MM.1S (cell line): ENCODE measurements at regions not wholly inside any gene's neighbourhood (a gene's known extent, or its start where the extent isn't known, plus 50 kb on each side); places are given as distances from the start of the nearest gene placed in this dataset.

ENCODE experiments used
- DNase-seq: peaks from one replicate; pipeline ENCODE4 v3.0.0-alpha.2; 2015
- H2AFZ ChIP-seq: fragments of 300-600 bp; sonication (generic); 2 replicates; pipeline ENCODE4 v1.6.0; 2016; ENCODE audit warnings: antibody characterized with exemption, low read length
- H3F3A ChIP-seq: fragments of 300-600 bp; sonication (generic); 2 replicates; pipeline ENCODE4 v1.6.1; 2016; ENCODE audit warnings: mild to moderate bottlenecking, antibody characterized with exemption, low read length, moderate library complexity, mixed read lengths; ENCODE audit not compliant: insufficient read depth
- H3K27ac ChIP-seq: fragments of 300-600 bp; sonication (generic); 2 replicates; pipeline ENCODE4 v1.5.1; 2016; ENCODE audit warnings: mild to moderate bottlenecking, low read length
- H3K27me3 ChIP-seq: fragments of 300-600 bp; sonication (generic); replicated peaks from 2 replicates; pipeline ENCODE4 v1.6.0; 2016; ENCODE audit warnings: low read length; ENCODE audit not compliant: insufficient read depth
- H3K36me3 ChIP-seq: fragments of 300-600 bp; sonication (generic); replicated peaks from 2 replicates; pipeline ENCODE4 v1.6.1; 2016; ENCODE audit warnings: mild to moderate bottlenecking, low read length, mixed read lengths; ENCODE audit not compliant: insufficient read depth
- H3K4me1 ChIP-seq: fragments of 300-600 bp; sonication (generic); 2 replicates; pipeline ENCODE4 v1.6.1; 2016; ENCODE audit warnings: low read length, mixed read lengths
- H3K4me2 ChIP-seq: fragments of 300-600 bp; sonication (generic); 2 replicates; pipeline ENCODE4 v1.6.0; 2016; ENCODE audit warnings: low read depth, low read length
- H3K4me3 ChIP-seq: fragments of 300-600 bp; sonication (generic); 2 replicates; pipeline ENCODE4 v1.5.1; 2016; ENCODE audit warnings: low read length, mixed read lengths
- H3K79me2 ChIP-seq: fragments of 300-600 bp; sonication (generic); 2 replicates; pipeline ENCODE4 v1.6.1; 2016; ENCODE audit warnings: mixed run types, low read length, mixed read lengths
- H3K9ac ChIP-seq: fragments of 300-600 bp; sonication (generic); 2 replicates; pipeline ENCODE4 v1.6.1; 2016; ENCODE audit warnings: low read length, mixed read lengths
- H3K9me2 ChIP-seq: fragments of 300-600 bp; sonication (generic); replicated peaks from 2 replicates; pipeline ENCODE4 v1.6.1; 2016; ENCODE audit warnings: mild to moderate bottlenecking, low read length, mixed read lengths; ENCODE audit not compliant: insufficient read depth
- H3K9me3 ChIP-seq: fragments of 300-600 bp; sonication (generic); replicated peaks from 2 replicates; pipeline ENCODE4 v1.6.1; 2016; ENCODE audit warnings: mild to moderate bottlenecking, low read length, mixed read lengths; ENCODE audit not compliant: insufficient read depth
- H4K20me1 ChIP-seq: fragments of 300-600 bp; sonication (generic); 2 replicates; pipeline ENCODE4 v1.6.1; 2016; ENCODE audit warnings: mild to moderate bottlenecking, low read length, moderate library complexity, mixed read lengths; ENCODE audit not compliant: insufficient read depth
- EZH2 ChIP-seq: fragments of 300-600 bp; sonication (generic); optimal IDR thresholded peaks from 2 replicates; pipeline ENCODE3; 2017; ENCODE audit warnings: low read depth, mild to moderate bottlenecking, antibody characterized with exemption, low read length, mixed read lengths
- EZH2phosphoT487 ChIP-seq: fragments of 300-600 bp; sonication (generic); IDR thresholded peaks from 2 replicates; pipeline ENCODE4 v1.6.1; 2018; ENCODE audit warnings: antibody characterized with exemption, low read length
- TF ChIP-seq, protein P1 (sequence below): fragments of 300-600 bp; sonication (generic); IDR thresholded peaks from 2 replicates; pipeline ENCODE4 v1.5.1; 2016; ENCODE audit warnings: antibody characterized with exemption, low read length, mixed read lengths

DNA sequence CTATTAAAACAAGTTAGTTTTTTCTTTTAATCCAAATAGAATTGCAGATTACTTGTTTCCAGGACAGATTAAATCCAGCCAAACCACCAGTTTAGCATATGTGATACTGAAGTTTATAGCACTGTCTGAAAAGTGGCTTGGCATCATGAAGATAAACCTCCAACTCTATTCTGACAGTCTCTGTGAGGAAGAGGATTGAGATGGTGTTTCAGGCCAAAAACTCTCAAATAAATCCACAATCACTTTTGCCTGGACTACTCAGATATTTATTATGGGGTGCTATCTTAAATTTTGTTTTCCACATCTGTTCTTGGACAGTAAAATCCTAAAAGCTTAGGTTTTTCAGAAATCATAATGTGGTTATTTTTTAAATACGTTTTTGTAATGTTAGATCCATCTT lies 161.7 kb upstream of the SEMA3C start:
- Histone ChIP-seq H3K4me2 (no peak overlapping the region), H3F3A (no peaks in the 10 kb centered on the region), H4K20me1 (no peaks in the 10 kb centered on the region), H2AFZ (no peak overlapping the region), H3K79me2 (no peaks in the 10 kb centered on the region), H3K9ac (no peak overlapping the region), H3K27ac (no peak overlapping the region), H3K9me3 (no peaks in the 10 kb centered on the region), H3K9me2 (no peaks in the 10 kb centered on the region), H3K4me1 (no peaks in the 10 kb centered on the region), H3K27me3 (no peaks in the 10 kb centered on the region), H3K36me3 (no peaks in the 10 kb centered on the region), H3K4me3 (no peak overlapping the region)
- DNase-seq = no peak
- TF ChIP-seq, protein P1, sequence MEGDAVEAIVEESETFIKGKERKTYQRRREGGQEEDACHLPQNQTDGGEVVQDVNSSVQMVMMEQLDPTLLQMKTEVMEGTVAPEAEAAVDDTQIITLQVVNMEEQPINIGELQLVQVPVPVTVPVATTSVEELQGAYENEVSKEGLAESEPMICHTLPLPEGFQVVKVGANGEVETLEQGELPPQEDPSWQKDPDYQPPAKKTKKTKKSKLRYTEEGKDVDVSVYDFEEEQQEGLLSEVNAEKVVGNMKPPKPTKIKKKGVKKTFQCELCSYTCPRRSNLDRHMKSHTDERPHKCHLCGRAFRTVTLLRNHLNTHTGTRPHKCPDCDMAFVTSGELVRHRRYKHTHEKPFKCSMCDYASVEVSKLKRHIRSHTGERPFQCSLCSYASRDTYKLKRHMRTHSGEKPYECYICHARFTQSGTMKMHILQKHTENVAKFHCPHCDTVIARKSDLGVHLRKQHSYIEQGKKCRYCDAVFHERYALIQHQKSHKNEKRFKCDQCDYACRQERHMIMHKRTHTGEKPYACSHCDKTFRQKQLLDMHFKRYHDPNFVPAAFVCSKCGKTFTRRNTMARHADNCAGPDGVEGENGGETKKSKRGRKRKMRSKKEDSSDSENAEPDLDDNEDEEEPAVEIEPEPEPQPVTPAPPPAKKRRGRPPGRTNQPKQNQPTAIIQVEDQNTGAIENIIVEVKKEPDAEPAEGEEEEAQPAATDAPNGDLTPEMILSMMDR = no peak
- TF ChIP-seq EZH2 (no peak), EZH2phosphoT487 (no peak)

DNA sequence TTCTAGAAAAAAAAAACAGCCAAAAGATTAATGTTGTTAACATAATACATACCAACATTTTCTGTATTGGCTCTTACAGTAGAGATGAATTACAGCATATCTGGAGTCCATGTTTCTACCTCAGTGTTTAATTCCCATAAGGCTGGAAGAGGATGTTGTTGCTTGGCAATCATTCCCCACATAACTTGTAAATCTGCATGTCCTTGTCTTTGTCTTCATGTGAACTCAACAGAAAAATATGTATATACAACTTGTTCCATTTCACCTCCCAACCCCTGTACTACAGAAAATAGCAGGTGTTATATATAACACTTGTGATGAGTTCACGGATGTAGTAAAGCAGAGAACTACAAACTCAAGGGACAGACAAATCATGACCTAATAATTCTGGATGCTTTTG lies 160.9 kb upstream of the SEMA3C start:
- no peak for TF ChIP-seq EZH2
- TF ChIP-seq EZH2phosphoT487 = no peak
- TF ChIP-seq, protein P1 = no peak
- Histone ChIP-seq H3K36me3 (no peaks in the 10 kb centered on the region), H3K79me2 (no peaks in the 10 kb centered on the region), H3K9me3 (no peaks in the 10 kb centered on the region), H4K20me1 (no peaks in the 10 kb centered on the region), H3K27ac (no peak overlapping the region), H3K9ac (no peak overlapping the region), H3K4me1 (no peaks in the 10 kb centered on the region), H3K4me3 (no peak overlapping the region), H3F3A (no peaks in the 10 kb centered on the region), H2AFZ (no peak overlapping the region), H3K4me2 (no peak overlapping the region), H3K9me2 (no peaks in the 10 kb centered on the region), H3K27me3 (no peaks in the 10 kb centered on the region)
- no peak for DNase-seq

DNA sequence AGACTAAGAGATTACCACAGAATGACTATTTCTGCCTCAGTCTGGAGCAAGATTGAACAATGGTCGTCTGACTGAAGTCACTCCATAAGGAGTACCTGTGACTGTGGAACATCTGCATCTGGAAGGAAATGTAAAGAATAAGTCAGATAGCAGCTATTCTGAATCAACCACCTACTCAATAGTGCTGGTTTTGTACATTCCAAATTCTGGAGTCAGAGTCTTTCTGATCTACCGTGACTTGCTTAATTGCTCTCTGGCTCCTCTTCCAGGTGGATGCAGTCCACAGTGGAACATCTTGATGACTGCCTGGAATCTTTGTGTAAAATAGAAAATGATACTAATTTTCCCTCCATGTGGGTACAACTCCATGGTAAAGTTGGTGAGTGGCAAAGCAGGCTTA lies 156.3 kb upstream of the SEMA3C start:
- H3F3A ChIP-seq = no peaks in the 10 kb centered on the region
- no peaks in the 10 kb centered on the region for H3K27me3 ChIP-seq
- TF ChIP-seq EZH2phosphoT487 = no peak
- no peak for TF ChIP-seq EZH2
- TF ChIP-seq, protein P1 = no peak
- H3K27ac ChIP-seq = no peak overlapping the region
- no peaks in the 10 kb centered on the region for H3K79me2 ChIP-seq
- DNase-seq = no peak
- no peak overlapping the region for H3K4me2 ChIP-seq
- no peaks in the 10 kb centered on the region for H3K36me3 ChIP-seq
- no peaks in the 10 kb centered on the region for H3K4me1 ChIP-seq
- H3K9ac ChIP-seq = no peak overlapping the region
- H3K9me2 ChIP-seq = no peaks in the 10 kb centered on the region
- H2AFZ ChIP-seq = no peak overlapping the region
- H3K9me3 ChIP-seq = no peaks in the 10 kb centered on the region
- no peak overlapping the region for H3K4me3 ChIP-seq
- no peaks in the 10 kb centered on the region for H4K20me1 ChIP-seq
